Prostate gland (tissue), 2 donors: ENCODE measurements at regions not wholly inside any gene's neighbourhood (a gene's known extent, or its start where the extent isn't known, plus 50 kb on each side); places are given as distances from the start of the nearest gene placed in this dataset.

Experiments
- POLR2A ChIP-seq: fragments of 450-650 bp; IDR thresholded peaks from one replicate; pipeline ENCODE4 v1.6.1; 2016; ENCODE audit warnings: antibody characterized with exemption, mild to moderate bottlenecking
- TF ChIP-seq, protein P1 (sequence below), 4 experiments: fragments of 200-600 bp in 2 of 4; fragments of 450-650 bp in 2 of 4; sonication (generic) in 2 of 4; IDR thresholded peaks; 1 replicate in 3 of 4; 2 replicates in 1 of 4; pipeline ENCODE4 v1.5.1; 2016 to 2019; ENCODE audit warnings: antibody characterized with exemption in 4 of 4, mild to moderate bottlenecking in 2 of 4, moderate library complexity in 2 of 4

- TF ChIP-seq, protein P1, sequence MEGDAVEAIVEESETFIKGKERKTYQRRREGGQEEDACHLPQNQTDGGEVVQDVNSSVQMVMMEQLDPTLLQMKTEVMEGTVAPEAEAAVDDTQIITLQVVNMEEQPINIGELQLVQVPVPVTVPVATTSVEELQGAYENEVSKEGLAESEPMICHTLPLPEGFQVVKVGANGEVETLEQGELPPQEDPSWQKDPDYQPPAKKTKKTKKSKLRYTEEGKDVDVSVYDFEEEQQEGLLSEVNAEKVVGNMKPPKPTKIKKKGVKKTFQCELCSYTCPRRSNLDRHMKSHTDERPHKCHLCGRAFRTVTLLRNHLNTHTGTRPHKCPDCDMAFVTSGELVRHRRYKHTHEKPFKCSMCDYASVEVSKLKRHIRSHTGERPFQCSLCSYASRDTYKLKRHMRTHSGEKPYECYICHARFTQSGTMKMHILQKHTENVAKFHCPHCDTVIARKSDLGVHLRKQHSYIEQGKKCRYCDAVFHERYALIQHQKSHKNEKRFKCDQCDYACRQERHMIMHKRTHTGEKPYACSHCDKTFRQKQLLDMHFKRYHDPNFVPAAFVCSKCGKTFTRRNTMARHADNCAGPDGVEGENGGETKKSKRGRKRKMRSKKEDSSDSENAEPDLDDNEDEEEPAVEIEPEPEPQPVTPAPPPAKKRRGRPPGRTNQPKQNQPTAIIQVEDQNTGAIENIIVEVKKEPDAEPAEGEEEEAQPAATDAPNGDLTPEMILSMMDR (IDR thresholded peaks at IDR 0.05) = no peak
- no peak for TF ChIP-seq POLR2A
Observed at GRCh38 chr11:105215528-105215927, 76.0 kb upstream of the CARD18 start.
